ENCODE measurements at regions not wholly inside any gene's neighbourhood (a gene's known extent, or its start where the extent isn't known, plus 50 kb on each side); places are given as distances from the start of the nearest gene placed in this dataset.

DNA sequence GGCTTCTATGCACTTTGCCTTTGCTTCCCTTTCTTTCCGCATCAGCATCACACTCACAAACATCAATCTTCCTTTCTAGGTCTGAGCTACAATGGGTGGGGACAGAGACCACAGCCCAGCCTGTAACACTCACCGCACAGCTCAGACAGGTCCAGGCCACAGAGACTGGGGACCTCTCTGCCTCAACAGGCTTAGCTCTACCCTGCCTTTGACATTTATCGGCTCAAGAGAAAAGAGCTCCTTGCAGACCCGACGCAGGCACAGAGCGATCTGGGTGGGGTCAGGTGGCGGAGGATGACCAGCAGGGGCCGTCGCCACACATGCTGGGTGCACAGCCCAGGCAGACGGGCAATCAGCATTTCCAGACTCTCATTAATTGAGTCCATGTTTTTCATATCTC lies 837.3 kb downstream of the TBC1D22A start:
- Histone ChIP-seq H3K36me3 (replicated peaks in 1 of 2; ENCODE audit: control extremely low read depth in 1 of 2, control insufficient read depth in 1 of 2, extremely low read depth in 1 of 2, insufficient read depth in 2 of 2, low read length in 1 of 2) (no peaks in the 10 kb centered on the region), H3K79me2 (ENCODE audit: control insufficient read depth, insufficient read depth, low read length) (no peaks in the 10 kb centered on the region), H3K9me3 (ENCODE audit: control extremely low read depth in 1 of 3, control insufficient read depth in 2 of 3, insufficient read depth in 1 of 3, low read length in 2 of 3) (peaks cover 0 to 17% (median 0%) of the 10 kb centered on the region in 3 donors), H3K27me3 (replicated peaks in 1 of 4; ENCODE audit: control extremely low read depth in 1 of 4, control insufficient read depth in 3 of 4, insufficient read depth in 4 of 4, low read length in 3 of 4) (no peaks in the 10 kb centered on the region), H2AFZ (ENCODE audit: insufficient read depth, low read depth, low read length, poor library complexity, severe bottlenecking) (no peak overlapping the region), H3K27ac (ENCODE audit: low read length in 2 of 2) (no peak overlapping the region), H3K4me1 (ENCODE audit: control insufficient read depth in 2 of 2, insufficient read depth in 2 of 2, low read length in 2 of 2) (no peaks in the 10 kb centered on the region), H3K4me3 (ENCODE audit: control extremely low read depth in 1 of 5, extremely low read depth in 1 of 5, insufficient read depth in 1 of 5, low read depth in 2 of 5, low read length in 4 of 5) (no peak overlapping the region), H3K9ac (ENCODE audit: low read length) (no peak overlapping the region), H4K20me1 (ENCODE audit: control insufficient read depth, insufficient read depth, low read length, poor library complexity, severe bottlenecking) (no peaks in the 10 kb centered on the region), H3K4me2 (replicated peaks; ENCODE audit: low read depth, low read length, poor library complexity, severe bottlenecking) (no peak overlapping the region)
- H3K27me3 Mint-ChIP-seq: peaks cover 16% of the 10 kb centered on the region
- no peak for TF ChIP-seq EZH2 (IDR thresholded peaks at IDR 0.05; ENCODE audit: borderline replicate concordance, insufficient read depth, low read depth, low read length, poor library complexity, severe bottlenecking)
- WGBS (ENCODE audit: insufficient coverage): 63% methylated on average over 10 of the region's 10 CpGs
- CTCF ChIA-PET: no interaction called here
- POLR2A ChIA-PET: no interaction called here
- DNase-seq (no peak), ATAC-seq (ENCODE audit: low read depth) (no peak)
- no peak overlapping the region for H3K4me3 Mint-ChIP-seq
- no peak overlapping the region for H3K27ac Mint-ChIP-seq
- intact Hi-C loops (cut with micrococcal nuclease): no loop called here
- no peaks in the 10 kb centered on the region for H3K9me3 Mint-ChIP-seq (ENCODE audit: insufficient read depth)
- H3K4me1 Mint-ChIP-seq: no peaks in the 10 kb centered on the region

DNA sequence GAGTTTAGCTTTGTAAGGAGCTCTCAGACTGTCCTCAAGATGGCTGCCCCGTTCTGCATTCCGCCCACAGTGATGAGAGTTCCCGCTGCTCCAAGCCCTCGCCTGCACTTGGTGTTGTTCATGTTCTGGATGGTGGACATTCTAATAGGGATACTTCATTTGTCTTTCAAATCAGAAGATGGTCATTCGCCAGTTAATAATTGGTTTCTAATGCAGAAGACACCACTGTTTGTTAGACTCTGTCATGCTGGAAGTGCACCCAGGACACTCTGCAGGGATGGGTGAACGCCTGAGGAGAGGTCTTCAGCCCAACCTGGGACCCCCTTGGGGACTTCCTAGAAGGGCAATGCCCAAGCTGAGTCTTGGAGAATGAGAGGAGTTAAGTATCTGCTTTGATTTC lies 836.4 kb downstream of the TBC1D22A start:
- Histone ChIP-seq H3K36me3 (replicated peaks in 1 of 2; ENCODE audit: control extremely low read depth in 1 of 2, control insufficient read depth in 1 of 2, extremely low read depth in 1 of 2, insufficient read depth in 2 of 2, low read length in 1 of 2) (no peaks in the 10 kb centered on the region), H3K27ac (ENCODE audit: low read length in 2 of 2) (no peak overlapping the region), H3K4me1 (ENCODE audit: control insufficient read depth in 2 of 2, insufficient read depth in 2 of 2, low read length in 2 of 2) (no peaks in the 10 kb centered on the region), H4K20me1 (ENCODE audit: control insufficient read depth, insufficient read depth, low read length, poor library complexity, severe bottlenecking) (no peaks in the 10 kb centered on the region), H3K4me2 (replicated peaks; ENCODE audit: low read depth, low read length, poor library complexity, severe bottlenecking) (no peak overlapping the region), H3K79me2 (ENCODE audit: control insufficient read depth, insufficient read depth, low read length) (no peaks in the 10 kb centered on the region), H3K27me3 (replicated peaks in 1 of 4; ENCODE audit: control extremely low read depth in 1 of 4, control insufficient read depth in 3 of 4, insufficient read depth in 4 of 4, low read length in 3 of 4) (no peaks in the 10 kb centered on the region), H3K9me3 (ENCODE audit: control extremely low read depth in 1 of 3, control insufficient read depth in 2 of 3, insufficient read depth in 1 of 3, low read length in 2 of 3) (peaks cover 0 to 19% (median 0%) of the 10 kb centered on the region in 3 donors), H3K4me3 (ENCODE audit: control extremely low read depth in 1 of 5, extremely low read depth in 1 of 5, insufficient read depth in 1 of 5, low read depth in 2 of 5, low read length in 4 of 5) (no peak overlapping the region), H2AFZ (ENCODE audit: insufficient read depth, low read depth, low read length, poor library complexity, severe bottlenecking) (no peak overlapping the region), H3K9ac (ENCODE audit: low read length) (no peak overlapping the region)
- ATAC-seq (ENCODE audit: low read depth) (no peak), DNase-seq (no peak)
- Mint-ChIP-seq H3K9me3 (ENCODE audit: insufficient read depth) (no peaks in the 10 kb centered on the region), H3K27me3 (peaks cover 12% of the 10 kb centered on the region), H3K27ac (no peak overlapping the region), H3K4me1 (no peaks in the 10 kb centered on the region), H3K4me3 (no peak overlapping the region)
- intact Hi-C loops (cut with micrococcal nuclease): no loop called here
- ChIA-PET CTCF (no interaction called here), POLR2A (no interaction called here)
- TF ChIP-seq, protein P1, sequence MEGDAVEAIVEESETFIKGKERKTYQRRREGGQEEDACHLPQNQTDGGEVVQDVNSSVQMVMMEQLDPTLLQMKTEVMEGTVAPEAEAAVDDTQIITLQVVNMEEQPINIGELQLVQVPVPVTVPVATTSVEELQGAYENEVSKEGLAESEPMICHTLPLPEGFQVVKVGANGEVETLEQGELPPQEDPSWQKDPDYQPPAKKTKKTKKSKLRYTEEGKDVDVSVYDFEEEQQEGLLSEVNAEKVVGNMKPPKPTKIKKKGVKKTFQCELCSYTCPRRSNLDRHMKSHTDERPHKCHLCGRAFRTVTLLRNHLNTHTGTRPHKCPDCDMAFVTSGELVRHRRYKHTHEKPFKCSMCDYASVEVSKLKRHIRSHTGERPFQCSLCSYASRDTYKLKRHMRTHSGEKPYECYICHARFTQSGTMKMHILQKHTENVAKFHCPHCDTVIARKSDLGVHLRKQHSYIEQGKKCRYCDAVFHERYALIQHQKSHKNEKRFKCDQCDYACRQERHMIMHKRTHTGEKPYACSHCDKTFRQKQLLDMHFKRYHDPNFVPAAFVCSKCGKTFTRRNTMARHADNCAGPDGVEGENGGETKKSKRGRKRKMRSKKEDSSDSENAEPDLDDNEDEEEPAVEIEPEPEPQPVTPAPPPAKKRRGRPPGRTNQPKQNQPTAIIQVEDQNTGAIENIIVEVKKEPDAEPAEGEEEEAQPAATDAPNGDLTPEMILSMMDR (IDR thresholded peaks at IDR 0.05): no peak
- no peak for TF ChIP-seq EZH2 (IDR thresholded peaks at IDR 0.05; ENCODE audit: borderline replicate concordance, insufficient read depth, low read depth, low read length, poor library complexity, severe bottlenecking)
- 90% methylated on average over 6 of the region's 6 CpGs for WGBS (ENCODE audit: insufficient coverage)
